GM18502 (cell line): ENCODE measurements at regions not wholly inside any gene's neighbourhood (a gene's known extent, or its start where the extent isn't known, plus 50 kb on each side); places are given as distances from the start of the nearest gene placed in this dataset.

Experiments
- ATAC-seq: cut with Tn5 transposase; IDR thresholded peaks from one replicate; pipeline ENCODE4 v1.9.1; 2021; ENCODE audit warnings: mild to moderate bottlenecking; ENCODE audit not compliant: unreplicated experiment, poor library complexity

DNA sequence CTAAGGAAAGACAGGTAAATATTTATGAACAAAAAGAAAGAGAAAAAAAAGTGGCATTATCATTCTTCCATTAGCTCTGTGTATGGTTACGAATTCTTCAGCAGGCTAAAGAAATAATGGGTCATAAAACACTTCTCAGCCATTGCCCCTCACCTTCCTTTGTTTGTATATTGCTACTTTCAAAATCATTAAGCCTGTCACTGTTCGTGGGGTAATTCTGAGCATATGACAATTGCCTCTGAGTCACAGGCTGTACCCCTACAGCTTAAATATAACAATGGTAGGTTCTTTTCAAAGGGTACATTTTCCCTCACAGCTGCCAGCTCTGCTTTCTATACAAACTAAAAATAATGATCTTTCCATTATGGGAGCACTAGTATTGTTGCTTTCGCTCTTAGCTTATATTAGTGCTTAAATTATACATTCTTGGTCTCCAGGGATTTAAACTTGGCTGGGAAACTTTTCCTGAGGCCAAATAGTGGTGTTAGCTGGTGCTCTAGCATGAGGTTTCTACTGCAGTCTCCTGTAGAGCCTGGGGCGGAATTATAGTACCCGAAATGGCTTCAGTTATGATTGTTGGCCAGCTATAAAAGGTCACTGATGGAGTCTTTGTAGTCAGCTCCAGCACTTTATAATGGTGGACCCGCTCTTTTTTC is 74.7 kb upstream of the CDH11 start:
- no peak for ATAC-seq

DNA sequence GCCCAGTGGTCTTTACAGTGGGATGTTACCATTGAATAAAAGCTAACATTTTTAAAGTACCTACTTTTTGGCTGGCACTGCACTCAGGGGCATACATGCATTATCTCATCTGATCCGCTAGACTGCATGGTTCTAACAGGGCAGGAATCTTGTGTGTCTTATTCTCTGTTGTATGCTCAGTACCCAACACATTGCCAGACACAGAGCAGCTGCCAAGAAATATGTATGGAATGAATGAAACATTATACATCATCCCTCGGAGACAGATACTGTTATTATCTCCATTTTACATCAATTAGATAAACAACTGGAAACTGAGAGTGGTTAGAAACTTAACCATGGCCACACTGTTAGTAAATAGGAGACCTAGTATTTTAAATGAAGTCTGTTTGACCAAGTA is 74.1 kb upstream of the CDH11 start:
- no peak for ATAC-seq

DNA sequence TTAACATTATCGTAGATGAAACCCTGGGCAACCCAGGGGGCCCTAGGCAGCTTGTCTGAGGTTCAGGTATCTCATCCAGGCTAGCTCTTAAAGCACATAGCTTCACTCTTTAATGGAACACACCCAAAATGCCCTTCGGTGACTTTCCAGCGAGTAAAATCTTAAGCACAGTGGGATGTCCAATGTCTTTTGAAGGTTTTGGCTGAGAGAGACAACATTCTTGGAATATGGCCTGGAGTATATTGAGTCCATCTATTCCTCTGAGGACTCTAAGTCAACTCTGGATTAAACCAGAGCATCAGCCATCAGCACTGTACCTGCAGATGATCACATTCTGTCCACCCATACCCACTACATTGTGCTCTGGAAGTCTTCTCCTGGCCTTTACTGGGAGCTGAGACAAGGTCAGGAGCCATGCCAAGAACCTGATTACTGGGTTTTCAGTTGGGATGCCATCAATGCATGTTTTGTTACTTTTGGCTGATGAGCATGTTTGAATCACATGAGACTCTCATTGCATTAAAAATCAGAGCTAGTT is 63.4 kb upstream of the CDH11 start:
- no peak for ATAC-seq

DNA sequence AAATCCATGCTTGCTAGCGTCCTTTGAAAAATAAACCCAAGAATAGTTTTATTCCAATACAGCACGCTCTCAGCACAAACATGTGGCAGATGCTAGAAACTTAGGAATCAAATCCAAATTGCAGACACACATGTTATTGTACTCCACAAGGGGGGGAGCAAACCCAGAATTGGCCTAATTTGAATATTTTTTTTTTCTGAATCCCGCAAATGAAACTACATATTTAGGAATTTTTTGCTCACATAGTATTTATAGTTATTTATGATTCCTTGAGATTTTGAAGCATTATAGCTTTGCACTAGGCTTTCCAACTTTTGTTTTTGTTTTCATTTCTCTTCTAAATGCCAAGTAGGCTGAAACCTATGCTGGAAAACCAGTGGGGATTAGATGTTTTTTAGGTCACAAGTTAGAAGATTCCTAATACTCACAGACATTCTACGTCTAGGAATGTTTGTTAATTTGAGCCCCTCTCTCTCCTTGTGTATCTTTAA is 59.3 kb upstream of the CDH11 start:
- no peak for ATAC-seq

DNA sequence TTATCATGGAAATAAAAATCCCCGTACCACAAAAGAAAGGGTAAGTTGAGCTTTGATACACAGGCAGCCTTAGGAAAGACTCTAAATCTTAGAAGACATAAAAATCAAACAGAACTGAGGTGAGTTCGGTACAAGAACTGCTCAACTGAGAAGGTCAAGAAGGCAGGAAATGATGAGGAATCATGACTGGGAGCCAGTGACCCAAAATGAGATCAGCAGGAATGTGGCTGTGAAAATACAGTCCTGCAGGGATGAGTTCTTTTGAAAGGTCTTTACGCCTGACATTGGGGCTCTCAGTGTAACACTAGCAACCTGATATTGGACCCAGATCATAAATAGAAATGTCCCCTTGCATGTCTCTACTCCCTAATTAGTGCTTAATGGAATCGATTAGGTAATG is 56.3 kb upstream of the CDH11 start:
- ATAC-seq, result no peak

DNA sequence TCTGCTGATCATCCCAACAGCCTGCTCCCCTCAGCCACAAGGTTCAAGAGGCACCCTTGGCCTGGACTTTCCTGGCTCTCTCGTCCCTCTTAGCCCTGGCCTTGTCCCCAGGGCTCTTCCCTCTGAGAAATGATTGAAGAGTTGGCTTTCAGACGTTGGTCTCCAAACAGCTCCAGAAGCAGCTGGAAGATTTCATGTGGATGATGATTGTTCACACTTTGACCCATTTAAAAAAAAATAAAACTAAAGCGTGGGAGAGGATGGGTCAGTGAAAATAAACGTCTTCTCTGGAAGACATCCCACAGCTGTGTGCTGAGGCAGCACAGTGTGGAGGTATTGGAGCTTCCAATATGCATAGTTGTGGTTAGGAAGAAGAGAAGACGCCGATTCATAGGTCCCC is 54.7 kb upstream of the CDH11 start:
- ATAC-seq, result no peak

DNA sequence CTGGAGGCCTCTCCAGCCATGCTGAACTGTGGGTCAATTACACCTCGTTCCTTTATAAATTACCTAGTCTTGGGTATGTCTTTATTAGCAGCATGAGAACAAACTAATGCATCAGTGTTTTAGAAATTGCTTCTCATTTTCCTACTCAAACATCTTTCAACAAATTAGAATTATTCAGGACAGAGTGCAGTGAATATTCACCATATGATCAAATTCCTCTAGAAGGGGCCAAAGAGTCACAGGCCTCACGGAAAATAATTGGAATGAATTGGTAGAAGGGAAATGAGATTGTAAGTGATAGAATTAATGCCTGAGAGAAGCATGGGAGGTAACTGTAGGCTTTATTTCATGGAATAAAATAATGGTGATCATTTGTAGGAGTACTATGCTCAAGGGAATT is 50.5 kb upstream of the CDH11 start:
- ATAC-seq, result no peak
